ENCODE measurements at regions not wholly inside any gene's neighbourhood (a gene's known extent, or its start where the extent isn't known, plus 50 kb on each side); places are given as distances from the start of the nearest gene placed in this dataset.

DNA sequence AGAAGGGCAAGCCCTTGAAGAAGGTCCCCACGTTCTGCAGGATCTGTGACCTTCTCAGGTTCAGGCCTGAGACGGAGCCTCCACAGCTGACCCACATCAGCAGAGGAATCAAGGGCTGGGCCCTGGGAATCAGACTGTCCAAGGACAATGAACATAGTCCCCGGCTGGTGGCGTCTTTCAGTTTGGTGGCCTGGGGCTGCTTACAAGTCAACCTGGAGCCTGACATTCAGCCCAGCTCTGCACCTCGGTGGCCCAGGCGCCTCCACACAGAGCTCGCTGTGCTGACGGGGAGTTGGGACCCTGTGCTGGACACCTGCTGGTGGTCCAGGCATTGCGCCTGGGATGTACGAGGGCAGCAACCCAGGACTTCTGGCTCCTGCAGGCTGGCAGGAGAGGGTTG is 523.5 kb downstream of the TBC1D22A start:
- DNase-seq, result no peak

- no peak for DNase-seq
These were observed 522.4 kb downstream of the TBC1D22A start for GRCh38 chr22:47284822-47285221.

- no peak for DNase-seq
These were observed 521.9 kb downstream of the TBC1D22A start for GRCh38 chr22:47284360-47284759.

- no peak for DNase-seq
These were observed 521.3 kb downstream of the TBC1D22A start for GRCh38 chr22:47283616-47284270.

GRCh38 chr22:47282851-47283250 is 520.4 kb downstream of the TBC1D22A start:
- no peak for DNase-seq

DNA sequence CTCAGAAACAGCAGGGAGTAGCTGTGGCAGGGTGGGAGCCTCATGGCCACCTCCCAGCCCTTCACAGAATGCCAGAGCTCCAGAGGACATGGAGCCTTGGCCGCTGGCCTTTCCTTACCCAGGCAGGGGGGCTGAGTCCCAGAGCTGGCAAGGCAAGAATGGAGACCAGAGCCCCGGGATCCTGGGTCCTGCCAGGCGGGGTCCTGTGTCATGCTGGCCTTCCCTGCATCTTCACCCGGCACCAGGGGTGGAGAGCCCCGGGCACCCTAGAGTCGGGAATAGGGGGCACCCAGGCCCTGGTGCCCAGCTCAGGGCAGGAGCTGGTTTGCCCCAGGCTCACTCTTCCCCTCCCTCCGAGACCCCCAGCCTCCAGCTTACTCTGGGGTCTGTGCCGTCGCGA is 519.9 kb downstream of the TBC1D22A start:
- no peak for DNase-seq

DNA sequence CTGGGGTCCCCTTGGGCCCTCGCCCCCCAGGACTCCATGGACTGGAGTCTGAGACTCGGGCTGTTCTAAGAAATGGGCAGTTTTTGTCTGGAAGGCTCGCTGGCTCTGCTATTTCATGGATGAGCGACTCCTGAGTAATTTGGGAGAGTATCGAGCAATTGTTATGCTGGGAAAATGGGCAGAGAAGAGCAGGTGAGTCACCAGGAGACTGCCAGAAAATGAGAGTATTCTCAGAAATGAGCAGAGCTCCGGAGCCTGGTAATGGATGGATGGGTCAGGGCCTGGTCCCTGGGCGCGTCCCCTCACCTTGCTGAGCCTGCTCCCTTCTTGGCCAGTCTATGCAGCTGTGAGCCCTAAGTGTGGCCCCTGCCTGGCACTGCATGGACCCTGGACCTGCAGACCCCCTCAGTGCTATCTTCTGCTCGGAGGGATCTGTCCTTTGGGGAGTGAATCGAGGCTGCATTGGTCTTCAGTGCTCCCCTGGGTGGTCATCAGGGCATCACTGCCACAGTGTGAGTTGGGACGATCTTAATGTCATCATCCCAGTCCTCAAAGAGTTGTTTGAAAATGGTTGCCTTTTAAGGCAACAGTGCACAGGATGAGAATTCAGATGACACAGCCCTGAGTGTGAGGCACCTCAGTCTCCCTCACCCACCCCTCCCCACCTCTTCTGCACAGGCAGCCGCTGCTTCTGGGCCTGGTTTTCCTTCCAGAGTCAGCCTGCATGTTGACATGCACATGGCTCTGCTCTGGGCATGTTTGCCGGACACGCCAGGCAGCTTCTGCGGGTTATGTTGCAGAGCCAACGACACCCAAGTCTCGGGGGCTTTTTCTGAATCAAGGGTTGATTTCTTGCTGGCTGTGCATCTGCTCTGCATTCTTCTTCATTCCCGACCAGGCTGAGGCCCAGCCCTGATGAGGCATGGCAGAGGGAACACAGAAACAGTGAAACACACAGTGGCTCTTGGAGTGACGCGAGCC is 519.0 kb downstream of the TBC1D22A start:
- no peak for DNase-seq

DNA sequence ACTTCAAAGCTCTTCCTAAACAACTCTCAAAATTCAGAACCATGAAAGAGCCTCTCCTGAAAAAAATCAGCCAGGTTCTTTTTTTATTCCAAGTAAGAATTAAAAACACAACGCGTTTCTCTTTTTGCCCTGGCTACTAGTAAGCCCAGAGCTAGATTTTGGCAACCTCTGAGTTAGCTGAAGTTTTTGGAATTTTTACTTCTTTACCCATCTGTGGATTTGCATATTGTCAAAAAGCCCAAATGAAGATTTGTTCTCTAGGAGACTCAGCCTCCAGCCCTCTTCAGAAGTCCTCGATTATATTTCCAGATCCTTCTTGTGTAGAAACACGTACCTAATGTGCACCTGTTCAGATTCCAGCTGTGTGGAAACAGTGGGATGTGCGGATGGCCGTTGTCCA is 517.9 kb downstream of the TBC1D22A start:
- no peak for DNase-seq

DNA sequence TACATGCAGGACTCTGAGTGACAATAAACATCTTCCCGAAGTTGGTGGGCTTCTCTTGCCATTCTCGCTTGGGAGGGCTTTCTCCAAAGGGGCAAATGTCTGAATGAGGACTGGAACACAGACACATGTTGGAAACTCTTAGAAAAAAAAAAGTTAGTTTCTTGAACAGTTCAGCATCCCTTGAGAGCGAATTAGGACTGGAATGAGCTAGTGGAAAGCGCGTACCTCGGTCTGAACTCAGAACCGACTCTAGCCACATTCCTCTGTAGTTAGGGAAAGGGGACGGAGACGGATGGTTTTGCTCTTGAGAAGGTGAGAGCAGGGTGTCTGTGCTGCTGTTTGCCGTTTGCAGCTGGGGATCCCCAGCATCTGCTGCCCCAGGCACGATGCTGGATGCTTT is 517.3 kb downstream of the TBC1D22A start:
- no peak for DNase-seq

DNA sequence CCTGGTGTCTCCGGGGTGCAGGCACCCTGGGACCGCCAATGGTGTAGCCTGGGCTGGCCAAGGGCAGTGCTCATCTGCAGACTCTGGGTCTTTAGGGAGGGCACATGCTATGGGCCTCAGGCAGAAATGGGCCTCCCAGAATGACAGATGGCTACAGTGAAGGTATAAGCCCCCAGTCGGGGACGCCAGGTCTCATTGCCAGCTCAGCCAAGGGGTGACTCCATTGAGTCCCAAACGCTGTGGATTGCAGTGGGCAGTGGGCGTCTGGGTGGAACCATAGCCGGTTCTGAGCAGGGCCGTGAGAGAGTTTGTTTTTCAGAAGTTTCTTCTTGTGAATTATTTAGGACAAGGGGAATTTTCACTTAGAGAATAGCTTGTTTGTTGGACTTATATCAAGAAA is 516.9 kb downstream of the TBC1D22A start:
- DNase-seq, result no peak

GRCh38 chr22:47278655-47279054 is 516.2 kb downstream of the TBC1D22A start:
- DNase-seq, result no peak

DNA sequence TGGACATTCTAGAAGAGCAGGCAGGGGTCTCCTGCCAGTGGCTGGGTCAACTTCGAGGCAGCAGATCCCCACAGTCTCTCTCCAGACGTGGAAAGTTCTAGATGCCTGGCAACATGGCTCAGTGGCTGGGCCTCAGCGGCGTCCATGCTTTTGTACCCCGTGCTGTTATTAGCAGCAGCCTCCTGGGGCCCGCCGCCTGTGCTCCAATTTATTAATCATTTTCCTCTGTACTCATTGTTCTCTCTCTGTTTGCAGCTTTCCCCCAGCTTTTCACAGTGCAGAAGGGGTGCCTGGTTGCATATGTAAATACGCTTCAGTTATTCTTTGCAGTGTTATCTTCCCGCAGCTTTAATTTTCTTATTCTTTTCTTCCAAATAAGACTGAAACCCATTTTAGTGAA is 515.1 kb downstream of the TBC1D22A start:
- no peak for DNase-seq

DNA sequence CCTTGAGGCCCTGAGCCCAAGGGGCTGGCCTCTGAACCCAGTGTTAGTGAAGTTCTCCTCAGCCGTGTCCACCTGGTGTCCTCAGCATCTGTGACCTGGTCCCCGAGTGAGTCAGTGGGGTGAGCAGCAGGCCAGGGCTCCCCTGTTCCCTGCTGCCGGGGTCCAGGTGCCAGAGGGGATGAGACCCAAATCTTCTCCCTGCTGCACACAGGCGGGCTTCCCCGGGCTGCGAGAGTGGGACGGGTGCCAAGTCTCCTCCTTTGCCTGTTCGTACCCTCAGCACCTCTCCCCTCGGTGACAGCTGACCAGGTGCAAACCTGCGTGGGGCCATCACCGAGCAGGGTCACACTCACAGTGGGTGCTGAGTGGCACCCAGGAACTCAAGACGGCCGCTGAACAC is 514.5 kb downstream of the TBC1D22A start:
- DNase-seq, result no peak

- peak; percentile 40 for DNase-seq
These were observed 514.0 kb downstream of the TBC1D22A start for GRCh38 chr22:47276450-47276820.

- no peak for DNase-seq
These were observed 513.4 kb downstream of the TBC1D22A start for GRCh38 chr22:47275605-47276449.

DNA sequence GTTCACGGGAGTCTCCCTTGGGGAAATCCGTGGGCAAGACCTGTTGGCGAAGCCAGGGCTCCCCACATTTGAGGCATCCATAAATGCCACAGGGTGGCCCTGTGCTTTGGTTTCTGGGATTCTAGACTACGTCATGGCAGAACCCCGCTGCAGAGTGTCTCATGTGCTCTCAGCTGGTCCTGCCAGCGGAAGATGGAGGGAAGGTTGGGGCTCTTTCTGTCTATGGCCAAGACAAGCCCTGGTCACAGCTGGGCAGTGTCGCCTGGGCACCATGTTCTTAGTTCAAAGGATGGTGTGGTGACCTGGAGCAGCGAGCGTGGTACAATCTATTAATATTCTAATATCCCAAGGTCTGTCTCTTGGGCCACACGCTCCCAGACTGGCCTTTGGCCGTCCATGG is 511.7 kb downstream of the TBC1D22A start:
- DNase-seq, result no peak

- no peak for DNase-seq
These were observed 508.1 kb downstream of the TBC1D22A start for GRCh38 chr22:47270463-47271135.

DNA sequence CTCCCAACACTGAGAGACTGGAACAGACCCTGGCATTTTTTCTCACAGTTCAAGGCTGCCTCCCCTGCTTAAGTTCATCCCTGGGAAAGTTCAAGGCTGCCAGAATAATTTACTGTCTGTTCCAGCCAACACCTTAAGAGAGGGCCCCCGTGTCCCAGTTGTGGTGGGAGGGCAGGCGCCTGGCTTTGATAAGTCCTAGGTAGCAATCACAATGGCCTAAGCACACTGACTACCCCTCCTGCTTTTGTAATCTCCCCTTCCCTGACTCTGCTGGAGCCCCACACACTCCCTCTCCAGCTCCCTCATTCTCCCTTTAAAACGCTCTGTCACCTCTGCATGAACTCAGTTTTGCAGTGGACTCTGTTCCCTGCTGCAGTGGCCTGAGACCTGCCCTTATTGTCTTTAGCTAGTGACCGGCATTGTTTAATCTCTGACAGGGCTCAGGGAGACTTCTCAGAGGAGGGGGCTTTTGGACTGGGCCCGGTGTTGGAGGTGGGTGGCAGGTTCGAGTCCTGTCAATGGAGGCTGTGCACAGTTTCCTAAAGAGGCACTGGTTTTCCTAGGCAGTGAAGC is 507.2 kb downstream of the TBC1D22A start:
- no peak for DNase-seq

DNA sequence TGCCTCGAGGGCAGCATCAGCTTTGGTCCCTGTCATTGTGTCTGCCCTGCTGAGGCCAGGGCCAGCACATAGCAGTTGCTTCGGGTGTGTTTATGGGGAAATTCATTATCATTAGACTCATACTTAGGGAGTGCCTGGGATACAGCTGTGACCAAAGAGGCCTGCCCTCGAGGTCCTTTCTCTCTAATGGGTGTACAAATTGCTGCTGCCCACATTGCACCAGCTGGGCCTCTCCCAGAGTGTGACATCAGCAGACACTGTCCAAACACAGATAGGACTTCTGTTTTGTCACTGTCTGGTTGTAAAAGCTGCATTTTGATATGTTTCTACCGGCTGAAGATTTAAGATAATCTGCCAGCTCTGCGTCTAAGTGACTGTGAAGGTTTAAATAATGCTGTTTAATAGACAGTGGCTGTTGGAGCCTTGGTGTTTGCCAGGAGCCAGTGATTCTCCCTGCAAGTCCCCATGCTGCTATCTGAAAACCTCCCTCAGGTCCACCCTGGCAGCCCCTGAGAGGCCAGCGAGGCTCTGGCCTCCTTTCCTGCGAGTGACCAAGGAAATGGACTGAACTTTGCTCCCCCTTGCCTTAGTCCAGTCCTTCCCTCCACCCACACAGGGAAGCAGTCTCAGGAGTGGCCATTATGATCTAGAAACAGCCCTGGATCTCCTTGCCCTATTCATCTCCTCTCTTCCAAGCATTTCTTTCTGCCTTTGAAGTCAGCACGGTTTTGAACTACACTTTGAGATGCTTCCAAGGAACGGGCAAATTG is 505.2 kb downstream of the TBC1D22A start:
- DNase-seq, result no peak

DNA sequence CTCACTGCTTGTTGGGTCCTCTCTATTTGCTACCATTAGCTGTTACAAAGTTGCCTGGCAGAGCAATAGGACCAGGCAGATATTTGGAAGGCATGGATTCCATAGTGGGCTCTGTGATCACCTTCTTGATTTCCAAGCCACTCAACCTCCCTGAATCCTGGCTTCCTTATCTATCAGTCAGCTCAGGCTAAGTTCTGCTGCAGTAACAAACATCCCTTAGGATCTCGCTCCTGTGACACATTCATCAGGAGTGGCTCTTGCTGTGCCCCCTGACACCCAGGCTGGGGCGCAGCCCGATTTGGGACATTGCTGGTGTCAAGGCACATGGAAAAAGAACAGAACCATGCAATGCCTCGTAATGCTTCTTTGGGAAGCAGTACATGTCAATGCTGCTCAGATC is 503.9 kb downstream of the TBC1D22A start:
- no peak for DNase-seq

- DNase-seq, result no peak
These were observed 498.1 kb downstream of the TBC1D22A start for GRCh38 chr22:47260551-47260950.

DNA sequence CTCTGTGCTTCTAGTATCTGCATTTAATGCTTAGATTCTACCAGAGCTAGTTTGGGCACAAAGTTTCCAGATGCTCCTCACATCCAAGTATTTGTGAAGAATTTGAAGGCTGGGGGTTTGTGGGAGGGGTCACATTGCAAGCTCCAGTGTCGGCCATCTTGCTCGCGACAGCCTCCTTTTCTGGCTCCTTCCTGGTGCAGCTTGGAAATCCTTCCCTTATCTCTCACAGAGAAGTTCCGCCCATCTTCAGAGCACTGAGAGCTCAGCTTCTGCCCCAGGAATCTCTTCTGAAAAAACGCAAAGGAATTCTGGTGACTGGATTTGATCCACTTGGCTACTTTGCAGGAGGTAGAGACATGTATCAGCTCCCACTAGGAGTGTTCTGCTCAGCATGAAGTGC is 497.5 kb downstream of the TBC1D22A start:
- DNase-seq, result no peak

Measured in NCI-H345 (cell line).